CD4-positive, alpha-beta T cell treated with Interleukin-6 at 100 ng/mL for 8 hours (primary cell): ENCODE measurements at regions not wholly inside any gene's neighbourhood (a gene's known extent, or its start where the extent isn't known, plus 50 kb on each side); places are given as distances from the start of the nearest gene placed in this dataset.

Experiments
- DNase-seq: peaks from one replicate; pipeline ENCODE4 v3.0.0-alpha.2; 2020; ENCODE audit warnings: mixed read lengths, low spot score

GRCh38 chr20:20877079-20877478 lies 164.6 kb upstream of the RALGAPA2 start:
- no peak for DNase-seq

- DNase-seq, result no peak
Observed at GRCh38 chr20:20875716-20876115, 163.3 kb upstream of the RALGAPA2 start.

- no peak for DNase-seq
Observed at GRCh38 chr20:20872428-20872827, 160.0 kb upstream of the RALGAPA2 start.

GRCh38 chr20:20869161-20869775 lies 156.8 kb upstream of the RALGAPA2 start:
- DNase-seq, result no peak

- no peak for DNase-seq
Observed at GRCh38 chr20:20864351-20865096, 152.1 kb upstream of the RALGAPA2 start.

- peak; percentile 66 for DNase-seq
Observed at GRCh38 chr20:20860078-20860806, 147.8 kb upstream of the RALGAPA2 start.

GRCh38 chr20:20859510-20859909 lies 147.1 kb upstream of the RALGAPA2 start:
- DNase-seq, result no peak

GRCh38 chr20:20856956-20857355 lies 144.5 kb upstream of the RALGAPA2 start:
- no peak for DNase-seq

- no peak for DNase-seq
Observed at GRCh38 chr20:20856306-20856705, 143.9 kb upstream of the RALGAPA2 start.

GRCh38 chr20:20851385-20851784 lies 138.9 kb upstream of the RALGAPA2 start:
- no peak for DNase-seq

GRCh38 chr20:20850407-20850806 lies 138.0 kb upstream of the RALGAPA2 start:
- DNase-seq, result no peak

GRCh38 chr20:20849161-20849560 lies 136.7 kb upstream of the RALGAPA2 start:
- DNase-seq, result no peak

- no peak for DNase-seq
Observed at GRCh38 chr20:20847814-20848213, 135.4 kb upstream of the RALGAPA2 start.

- DNase-seq, result no peak
Observed at GRCh38 chr20:20843982-20844381, 131.5 kb upstream of the RALGAPA2 start.

- no peak for DNase-seq
Observed at GRCh38 chr20:20839771-20840170, 127.3 kb upstream of the RALGAPA2 start.

- DNase-seq, result no peak
Observed at GRCh38 chr20:20837574-20838021, 125.2 kb upstream of the RALGAPA2 start.

- DNase-seq, result no peak
Observed at GRCh38 chr20:20836836-20837235, 124.4 kb upstream of the RALGAPA2 start.

- no peak for DNase-seq
Observed at GRCh38 chr20:20835897-20836296, 123.5 kb upstream of the RALGAPA2 start.

GRCh38 chr20:20834008-20834407 lies 121.6 kb upstream of the RALGAPA2 start:
- DNase-seq, result no peak

GRCh38 chr20:20832715-20833114 lies 120.3 kb upstream of the RALGAPA2 start:
- no peak for DNase-seq

GRCh38 chr20:20831794-20832193 lies 119.3 kb upstream of the RALGAPA2 start:
- DNase-seq, result no peak

- DNase-seq, result no peak
Observed at GRCh38 chr20:20829681-20830080, 117.2 kb upstream of the RALGAPA2 start.

GRCh38 chr20:20827992-20828597 lies 115.7 kb upstream of the RALGAPA2 start:
- DNase-seq, result no peak
